Psoas muscle (tissue), 7 donors: ENCODE measurements at regions not wholly inside any gene's neighbourhood (a gene's known extent, or its start where the extent isn't known, plus 50 kb on each side); places are given as distances from the start of the nearest gene placed in this dataset.

Source experiments
- ATAC-seq, 4 donors: fragments of 200-7000 bp; cut with Tn5 transposase; one replicate each; pipeline ENCODE4 v1.9.1; 2020; ENCODE audit warnings: moderate library complexity in 3 of 4, mild to moderate bottlenecking in 2 of 4
- DNase-seq, 2 donors: peaks; one replicate each; pipeline ENCODE4 v3.0.0-alpha.2; 2020
- H3K27ac ChIP-seq: fragments of 200-600 bp; one replicate; pipeline ENCODE4 v1.8.0; 2022
- H3K27me3 ChIP-seq, 3 donors: fragments of 200-600 bp in 1 of 3; one replicate each; pipeline versions ENCODE4 v1.6.1 to v1.8.0; 2013 to 2022; ENCODE audit warnings: low read length in 2 of 3, mild to moderate bottlenecking in 2 of 3, moderate library complexity in 1 of 3; ENCODE audit not compliant: insufficient read depth in 3 of 3
- H3K36me3 ChIP-seq, 2 donors: fragments of 200-600 bp in 1 of 2; one replicate each; pipeline versions ENCODE4 v1.6.1 to v1.8.0; 2013 to 2022; ENCODE audit warnings: low read depth in 1 of 2, mild to moderate bottlenecking in 1 of 2, moderate library complexity in 1 of 2; ENCODE audit not compliant: insufficient read depth in 1 of 2
- H3K4me1 ChIP-seq: fragments of 200-600 bp; one replicate; pipeline ENCODE4 v1.8.0; 2022
- H3K4me3 ChIP-seq: fragments of 200-600 bp; one replicate; pipeline ENCODE4 v1.8.0; 2022; ENCODE audit warnings: mild to moderate bottlenecking
- H3K9me3 ChIP-seq: fragments of 200-600 bp; one replicate; pipeline ENCODE4 v1.8.0; 2022
- WGBS, 3 donors: extraction: QIAGEN DNeasy Blood & Tissue Kit; methylation state at CpG; one replicate each; pipeline versions ENCODE4 v1.1.6 to v1.1.7; 2013; 5-methylcytosine and 5-hydroxymethylcytosine counted together
- intact Hi-C, 2 donors: fragments of 100-400 bp; cut with DNase I; formaldehyde crosslinking; loops; one replicate each; pipeline versions ENCODE4 v1.11.0 to v1.14.2; 2022
- TF ChIP-seq, protein P1 (sequence below): fragments of 200-600 bp; IDR thresholded peaks from one replicate; pipeline ENCODE4 v1.8.0; 2022; ENCODE audit warnings: antibody characterized with exemption
- donor health status: healthy with polysubstance abuse.
- donor health status: DM: no; HTN: no; CAD: no; lungs with moderate emphysema.
- donor health status: Bipolar disorder and iron deficiency.
- donor health status: healthy.
- donor health status: DM: yes; HTN: yes; CAD: no.
- donor health status: DM: no; HTN: no; CAD: no.
- donor health status: DM: yes; HTN: yes; CAD: no.

DNA sequence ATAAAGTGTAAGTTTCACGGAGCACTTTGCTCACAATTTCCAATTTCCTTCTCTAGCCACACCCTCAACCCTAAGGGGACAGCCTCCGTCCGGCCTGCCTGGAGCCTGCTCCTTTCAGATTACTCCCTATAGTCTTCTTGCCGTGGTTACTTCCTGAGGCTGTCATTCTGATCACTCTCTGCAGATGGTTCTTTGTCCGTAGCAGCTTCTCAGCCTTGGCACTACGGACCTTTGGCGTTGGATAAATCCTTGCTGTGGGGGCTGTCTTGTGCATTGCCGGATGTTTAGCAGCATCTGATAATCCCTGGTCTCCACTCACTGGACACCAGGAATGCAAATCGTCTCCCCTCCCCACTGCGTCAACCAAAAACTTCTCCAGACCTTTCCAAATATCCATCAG, 447.5 kb upstream of the KIRREL3 start:
- TF ChIP-seq, protein P1, sequence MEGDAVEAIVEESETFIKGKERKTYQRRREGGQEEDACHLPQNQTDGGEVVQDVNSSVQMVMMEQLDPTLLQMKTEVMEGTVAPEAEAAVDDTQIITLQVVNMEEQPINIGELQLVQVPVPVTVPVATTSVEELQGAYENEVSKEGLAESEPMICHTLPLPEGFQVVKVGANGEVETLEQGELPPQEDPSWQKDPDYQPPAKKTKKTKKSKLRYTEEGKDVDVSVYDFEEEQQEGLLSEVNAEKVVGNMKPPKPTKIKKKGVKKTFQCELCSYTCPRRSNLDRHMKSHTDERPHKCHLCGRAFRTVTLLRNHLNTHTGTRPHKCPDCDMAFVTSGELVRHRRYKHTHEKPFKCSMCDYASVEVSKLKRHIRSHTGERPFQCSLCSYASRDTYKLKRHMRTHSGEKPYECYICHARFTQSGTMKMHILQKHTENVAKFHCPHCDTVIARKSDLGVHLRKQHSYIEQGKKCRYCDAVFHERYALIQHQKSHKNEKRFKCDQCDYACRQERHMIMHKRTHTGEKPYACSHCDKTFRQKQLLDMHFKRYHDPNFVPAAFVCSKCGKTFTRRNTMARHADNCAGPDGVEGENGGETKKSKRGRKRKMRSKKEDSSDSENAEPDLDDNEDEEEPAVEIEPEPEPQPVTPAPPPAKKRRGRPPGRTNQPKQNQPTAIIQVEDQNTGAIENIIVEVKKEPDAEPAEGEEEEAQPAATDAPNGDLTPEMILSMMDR: no peak
- 61 to 79% (median 75%) methylated on average over 10 of the region's 10 CpGs for WGBS, 3 donors

DNA sequence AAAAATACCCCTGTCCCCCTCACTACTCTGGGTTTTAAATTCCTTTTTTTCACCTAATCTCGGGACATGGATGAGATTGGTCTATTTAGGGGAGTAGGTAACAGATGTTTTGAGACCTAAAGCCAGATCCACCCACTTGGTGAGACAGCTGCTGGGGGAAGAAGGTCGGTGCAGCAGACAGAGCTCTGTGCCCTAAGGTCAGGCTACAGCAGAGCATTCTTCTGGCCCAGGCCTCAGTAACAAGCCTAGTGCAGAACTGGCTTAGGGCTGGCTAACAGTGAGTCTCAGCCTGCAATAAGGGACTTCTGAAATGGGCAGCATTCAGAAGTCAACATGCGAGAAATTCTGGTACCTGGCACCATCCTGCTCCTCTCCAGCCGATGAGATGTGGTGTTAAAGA, 444.9 kb upstream of the KIRREL3 start:
- intact Hi-C loops: no loop called here
- Histone ChIP-seq H3K4me3 (no peak overlapping the region), H3K9me3 (no peaks in the 10 kb centered on the region), H3K27ac (no peak overlapping the region), H3K27me3 (no peaks in the 10 kb centered on the region), H3K4me1 (no peaks in the 10 kb centered on the region), H3K36me3 (no peaks in the 10 kb centered on the region)
- 26 to 43% (median 26%) methylated on average over 4 of the region's 4 CpGs for WGBS, 3 donors
- no peak for ATAC-seq
- no peak for DNase-seq
- TF ChIP-seq, protein P1: no peak

More for the DNA sequence above, 447.5 kb upstream of the KIRREL3 start:
- Histone ChIP-seq H3K36me3 (no peaks in the 10 kb centered on the region), H3K27me3 (no peaks in the 10 kb centered on the region), H3K4me3 (no peak overlapping the region), H3K27ac (no peak overlapping the region), H3K9me3 (no peaks in the 10 kb centered on the region), H3K4me1 (no peaks in the 10 kb centered on the region)
- ATAC-seq: no peak
- intact Hi-C loops: no loop called here
- no peak for DNase-seq

DNA sequence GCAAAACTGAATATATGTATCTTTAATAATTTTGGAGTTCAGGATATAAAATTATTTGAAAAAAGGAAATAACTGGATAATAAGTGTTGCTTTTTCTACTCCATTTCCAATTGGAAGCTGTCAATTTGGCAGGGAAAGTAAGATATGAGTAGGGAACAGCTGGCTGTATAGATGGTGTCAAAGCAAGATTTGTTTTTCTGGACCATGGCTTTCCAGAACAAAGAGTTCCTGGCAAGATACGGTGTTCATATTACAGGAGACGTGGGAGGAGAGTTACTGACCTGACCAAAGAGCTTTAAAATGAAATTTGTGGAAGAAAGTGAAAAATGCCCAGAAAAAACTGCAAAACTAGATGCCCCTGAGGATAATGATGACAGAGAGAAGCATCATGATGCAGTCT, 442.7 kb upstream of the KIRREL3 start:
- Histone ChIP-seq H3K27me3 (no peaks in the 10 kb centered on the region), H3K36me3 (no peaks in the 10 kb centered on the region), H3K4me3 (no peak overlapping the region), H3K4me1 (no peaks in the 10 kb centered on the region), H3K9me3 (no peaks in the 10 kb centered on the region), H3K27ac (no peak overlapping the region)
- TF ChIP-seq, protein P1: no peak
- no peak for ATAC-seq
- intact Hi-C loops: no loop called here
- WGBS, 3 donors: 24 to 37% (median 25%) methylated on average over 2 of the region's 2 CpGs
- no peak for DNase-seq

DNA sequence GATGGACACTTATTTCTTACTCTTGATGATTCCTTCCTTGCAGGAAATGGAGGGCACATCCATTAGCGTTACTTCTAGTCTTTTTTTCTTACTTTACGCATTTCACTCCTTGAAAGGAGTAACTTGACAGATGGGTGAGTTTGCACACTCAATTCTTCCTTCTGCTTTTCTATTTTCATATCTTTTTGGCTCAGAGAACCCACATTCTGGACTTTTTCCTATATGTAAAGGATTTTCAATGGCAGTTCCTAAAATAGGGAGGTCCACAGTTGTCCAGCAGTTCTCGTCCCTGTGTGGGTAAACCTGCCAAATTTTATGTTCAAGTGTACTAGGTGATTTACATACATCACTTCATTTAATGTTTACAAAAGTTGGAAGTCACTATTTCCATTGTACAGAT, 440.0 kb upstream of the KIRREL3 start:
- intact Hi-C loops: no loop called here
- Histone ChIP-seq H3K27me3 (no peaks in the 10 kb centered on the region), H3K4me1 (no peaks in the 10 kb centered on the region), H3K4me3 (no peak overlapping the region), H3K9me3 (no peaks in the 10 kb centered on the region), H3K27ac (no peak overlapping the region), H3K36me3 (no peaks in the 10 kb centered on the region)
- DNase-seq: no peak
- ATAC-seq: no peak
- WGBS, 3 donors: 80 to 84% (median 84%) methylated on average over 3 of the region's 3 CpGs
- TF ChIP-seq, protein P1: no peak

DNA sequence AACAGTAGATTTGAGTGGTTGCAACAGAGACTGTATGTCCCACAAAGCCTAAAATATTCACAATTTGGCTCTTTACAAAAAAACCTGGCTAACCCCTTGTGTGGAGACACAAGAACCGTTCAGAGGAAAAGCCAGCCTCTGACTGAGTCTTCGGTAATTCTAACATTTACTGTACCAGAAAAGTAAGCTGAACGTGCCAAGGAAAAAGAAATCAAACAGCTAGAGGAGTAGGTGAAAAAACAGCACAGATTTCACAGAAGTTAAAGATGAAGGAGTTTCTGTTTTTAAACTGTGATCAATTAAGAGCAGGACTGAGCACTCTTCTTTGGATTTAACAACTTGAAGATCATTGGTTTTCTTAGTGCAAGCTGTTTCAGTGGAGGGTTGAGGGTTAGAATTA, 424.7 kb upstream of the KIRREL3 start:
- H3K36me3 ChIP-seq: no peaks in the 10 kb centered on the region
- H3K9me3 ChIP-seq: no peaks in the 10 kb centered on the region
- H3K27me3 ChIP-seq: peaks cover 0 to 2% (median 0%) of the 10 kb centered on the region in 3 donors
- DNase-seq: no peak
- intact Hi-C loops: no loop called here
- TF ChIP-seq, protein P1: no peak
- WGBS, 3 donors: 63 to 69% (median 63%) methylated on average over 3 of the region's 3 CpGs
- H3K27ac ChIP-seq: no peak overlapping the region
- no peaks in the 10 kb centered on the region for H3K4me1 ChIP-seq
- no peak for ATAC-seq
- no peak overlapping the region for H3K4me3 ChIP-seq
